HCT116 (cell line): ENCODE measurements at regions not wholly inside any gene's neighbourhood (a gene's known extent, or its start where the extent isn't known, plus 50 kb on each side); places are given as distances from the start of the nearest gene placed in this dataset.

Experiments used
- ATAC-seq: fragments of 200-7000 bp; cut with Tn5 transposase; 2 replicates; pipeline ENCODE4 v1.9.1; 2020; ENCODE audit warnings: mild to moderate bottlenecking, moderate library complexity
- BruUV-seq: library from RNA; stranded (reverse); fragments of 400-500 nt; replicated peaks from 2 replicates; lab custom pipeline; 2021; lab: Mats Ljungman, UMichigan
- CTCF ChIA-PET: fragments of 300-600 bp; sonication (Branson Sonifier 250); formaldehyde crosslinking; loops from one replicate; lab custom pipeline; 2021; ENCODE audit warnings: antibody characterized with exemption; lab: Charles Lee
- POLR2A ChIA-PET: fragments of 300-600, 350-600 bp; sonication (Branson Sonifier 250); formaldehyde crosslinking; loops from one replicate; lab custom pipeline; 2021; ENCODE audit warnings: antibody characterized with exemption; lab: Charles Lee
- RAD21 ChIA-PET, 2 experiments: fragments of 300-600 bp; sonication (Branson Sonifier 250); formaldehyde crosslinking; loops; one replicate each; lab custom pipeline; 2023; ENCODE audit warnings: low total read pairs in 2 of 2; ENCODE audit not compliant: uncharacterized antibody in 2 of 2, unreplicated experiment in 2 of 2, low non-redundant PET in 1 of 2; lab: Charles Lee
- DNase-seq: peaks from one replicate; pipeline ENCODE4 v3.0.0-alpha.2; 2010; ENCODE audit warnings: low read depth, low spot score
- H2AFZ ChIP-seq: fragments of 200-600 bp; shearing (Covaris generic), sonication (generic); 2 replicates; pipeline ENCODE4 v1.6.1; 2017; ENCODE audit warnings: low read depth, mixed run types, mixed read lengths, antibody characterized with exemption, low read length; ENCODE audit not compliant: poor library complexity, severe bottlenecking
- H3K27ac ChIP-seq: 2 replicates; pipeline ENCODE4 v1.5.1; 2012; ENCODE audit warnings: low read depth, low read length
- H3K27me3 ChIP-seq: fragments of 200-600 bp; sonication (generic); 2 replicates; pipeline ENCODE4 v1.6.1; 2016; ENCODE audit warnings: mixed run types, low read length, mixed read lengths; ENCODE audit not compliant: insufficient read depth
- H3K36me3 ChIP-seq, 2 experiments: fragments of 200-500 bp in 1 of 2; fragments of 200-600 bp in 1 of 2; sonication (Bioruptor generic) in 1 of 2; sonication (generic) in 1 of 2; 2 replicates each; pipeline versions ENCODE4 v1.5.1 to v1.6.1; 2014 to 2016; ENCODE audit warnings: low read length in 2 of 2, inconsistent platforms in 1 of 2, mixed read lengths in 1 of 2, mixed run types in 1 of 2; ENCODE audit not compliant: insufficient read depth in 2 of 2, control insufficient read depth in 1 of 2
- H3K4me1 ChIP-seq, 2 experiments: fragments of 200-600 bp in 1 of 2; sonication (generic) in 1 of 2; 2 replicates each; pipeline versions ENCODE4 v1.5.1 to v1.6.1; 2012 to 2017; ENCODE audit warnings: low read length in 2 of 2, inconsistent platforms in 1 of 2, mild to moderate bottlenecking in 1 of 2, mixed read lengths in 1 of 2, mixed run types in 1 of 2, moderate library complexity in 1 of 2; ENCODE audit not compliant: insufficient read depth in 2 of 2, control insufficient read depth in 1 of 2
- H3K4me2 ChIP-seq: fragments of 200-600 bp; sonication (generic); 2 replicates; pipeline ENCODE4 v1.6.1; 2017; ENCODE audit warnings: mixed run types, low read length, mixed read lengths
- H3K4me3 ChIP-seq, 2 experiments: fragments of 200-600 bp in 1 of 2; sonication (generic) in 1 of 2; replicated peaks in 1 of 2; 2 replicates each; pipeline ENCODE4 v1.5.1; 2011 to 2016; ENCODE audit warnings: low read length in 2 of 2, control low read depth in 1 of 2, low read depth in 1 of 2, mild to moderate bottlenecking in 1 of 2, mixed read lengths in 1 of 2, mixed run types in 1 of 2
- H3K79me2 ChIP-seq: fragments of 200-600 bp; sonication (generic); 2 replicates; pipeline ENCODE4 v1.6.1; 2017; ENCODE audit warnings: mild to moderate bottlenecking, mixed run types, low read length, moderate library complexity, mixed read lengths; ENCODE audit not compliant: insufficient read depth
- H3K9ac ChIP-seq: fragments of 200-600 bp; sonication (generic); 2 replicates; pipeline ENCODE4 v1.6.1; 2016; ENCODE audit warnings: low read length, mixed read lengths
- H3K9me2 ChIP-seq: fragments of 200-600 bp; sonication (generic), shearing (Covaris generic); 2 replicates; pipeline ENCODE4 v1.6.1; 2017; ENCODE audit warnings: mixed run types, mild to moderate bottlenecking, moderate library complexity; ENCODE audit not compliant: insufficient read depth
- H3K9me3 ChIP-seq, 2 experiments: fragments of 200-500 bp in 1 of 2; fragments of 200-600 bp in 1 of 2; sonication (Bioruptor generic) in 1 of 2; sonication (generic) in 1 of 2; 2 replicates each; pipeline ENCODE4 v1.6.1; 2014 to 2017; ENCODE audit warnings: low read length in 2 of 2, mixed read lengths in 2 of 2, inconsistent platforms in 1 of 2, low read depth in 1 of 2, mild to moderate bottlenecking in 1 of 2, mixed run types in 1 of 2, moderate library complexity in 1 of 2; ENCODE audit not compliant: control insufficient read depth in 1 of 2, insufficient read depth in 1 of 2
- H4K20me1 ChIP-seq: fragments of 200-600 bp; sonication (generic), shearing (Covaris generic); 2 replicates; pipeline ENCODE4 v1.6.1; 2017; ENCODE audit warnings: mixed run types, mild to moderate bottlenecking, moderate library complexity; ENCODE audit not compliant: insufficient read depth
- ATF3 ChIP-seq: IDR thresholded peaks from 2 replicates; pipeline ENCODE4 v1.6.1; 2012
- CEBPB ChIP-seq: IDR thresholded peaks from 2 replicates; pipeline ENCODE4 v1.6.1; 2012; ENCODE audit warnings: low read depth
- EGR1 ChIP-seq: IDR thresholded peaks from 2 replicates; pipeline ENCODE4 v1.6.1; 2012; ENCODE audit warnings: low read depth
- ELF1 ChIP-seq: IDR thresholded peaks from 2 replicates; pipeline ENCODE4 v1.6.1; 2012; ENCODE audit warnings: low read depth, borderline replicate concordance
- FOSL1 ChIP-seq: IDR thresholded peaks from 2 replicates; pipeline ENCODE4 v1.6.1; 2012; ENCODE audit warnings: low read depth
- JUND ChIP-seq: IDR thresholded peaks from 2 replicates; pipeline ENCODE4 v1.6.1; 2012
- POLR2A ChIP-seq: IDR thresholded peaks from 2 replicates; pipeline ENCODE4 v1.7.0; 2011; ENCODE audit warnings: borderline replicate concordance; ENCODE audit not compliant: insufficient read depth, insufficient read length; ENCODE audit errors: extremely low read depth
- POLR2AphosphoS5 ChIP-seq: IDR thresholded peaks from 2 replicates; pipeline ENCODE4 v1.6.1; 2011; ENCODE audit warnings: mild to moderate bottlenecking, low read depth, low read length, moderate library complexity
- RAD21 ChIP-seq: IDR thresholded peaks from 2 replicates; pipeline ENCODE4 v1.6.1; 2012; ENCODE audit warnings: low read depth, mild to moderate bottlenecking
- REST ChIP-seq: IDR thresholded peaks from 2 replicates; pipeline ENCODE4 v1.6.1; 2012; ENCODE audit warnings: low read depth
- SRF ChIP-seq: IDR thresholded peaks from 2 replicates; pipeline ENCODE4 v1.6.1; 2012; ENCODE audit warnings: low read depth
- TCF7L2 ChIP-seq: IDR thresholded peaks from 2 replicates; pipeline ENCODE4 v1.7.0; 2011; ENCODE audit warnings: borderline replicate concordance, inconsistent platforms; ENCODE audit not compliant: insufficient read depth, insufficient read length; ENCODE audit errors: extremely low read depth
- ZBTB33 ChIP-seq: IDR thresholded peaks from 2 replicates; pipeline ENCODE4 v1.6.1; 2011; ENCODE audit warnings: mild to moderate bottlenecking, low read length, moderate library complexity; ENCODE audit not compliant: insufficient replicate concordance; ENCODE audit errors: extremely low read depth
- ZFX ChIP-seq: fragments of 450-650 bp; IDR thresholded peaks from 2 replicates; pipeline ENCODE4 v1.6.1; 2017
- ZNF274 ChIP-seq: fragments of 200-500 bp; sonication (Bioruptor generic); IDR thresholded peaks from 2 replicates; pipeline ENCODE4 v1.6.1; 2014; ENCODE audit warnings: mild to moderate bottlenecking, low read depth, low read length, inconsistent platforms
- intact Hi-C: fragments of 100-400 bp; cut with micrococcal nuclease; formaldehyde crosslinking; loops from 2 replicates; pipeline ENCODE4 v1.10.0; 2022
- TF ChIP-seq, protein P1 (sequence below), 3 experiments: fragments of 200-600 bp in 1 of 3; sonication (generic) in 1 of 3; IDR thresholded peaks in 2 of 3; conservative IDR thresholded peaks in 1 of 3; 2 replicates each; pipeline ENCODE4 v1.5.1; 2012 to 2017; ENCODE audit warnings: low read depth in 2 of 3, low read length in 2 of 3, antibody characterized with exemption in 1 of 3, borderline replicate concordance in 1 of 3, control low read depth in 1 of 3, mild to moderate bottlenecking in 1 of 3, mixed read lengths in 1 of 3, mixed run types in 1 of 3, moderate library complexity in 1 of 3; ENCODE audit not compliant: insufficient read depth in 1 of 3
- TF ChIP-seq, protein P2 (sequence below): IDR thresholded peaks from 2 replicates; pipeline ENCODE4 v1.6.1; 2012

GRCh38 chr3:83235180-83235814 lies 1473.9 kb upstream of the GBE1 start:
- no TSS peak for BruUV-seq
- DNase-seq, result no peak

More at GRCh38 chr3:83235180-83235814, 1473.9 kb upstream of the GBE1 start:
- H2AFZ ChIP-seq, result no peak overlapping the region
- ChIA-PET RAD21 (no interaction called here), POLR2A (no interaction called here), CTCF (no interaction called here)
- no peaks in the 10 kb centered on the region for H3K4me1 ChIP-seq
- H3K4me3 ChIP-seq, result no peak overlapping the region
- intact Hi-C loops, result no loop called here
- H3K27me3 ChIP-seq, result no peaks in the 10 kb centered on the region
- peaks cover 5 to 11% of the 10 kb centered on the region in 2 experiments; a peak in 2 of 4 replicates for H3K9me3 ChIP-seq
- TF ChIP-seq TCF7L2 (no peak), ELF1 (no peak), JUND (no peak), RAD21 (no peak), ZFX (no peak), ZNF274 (no peak), ZBTB33 (no peak), POLR2A (no peak), EGR1 (no peak), REST (no peak), FOSL1 (no peak), CEBPB (no peak), SRF (no peak), ATF3 (no peak), POLR2AphosphoS5 (no peak)
- TF ChIP-seq, protein P1, sequence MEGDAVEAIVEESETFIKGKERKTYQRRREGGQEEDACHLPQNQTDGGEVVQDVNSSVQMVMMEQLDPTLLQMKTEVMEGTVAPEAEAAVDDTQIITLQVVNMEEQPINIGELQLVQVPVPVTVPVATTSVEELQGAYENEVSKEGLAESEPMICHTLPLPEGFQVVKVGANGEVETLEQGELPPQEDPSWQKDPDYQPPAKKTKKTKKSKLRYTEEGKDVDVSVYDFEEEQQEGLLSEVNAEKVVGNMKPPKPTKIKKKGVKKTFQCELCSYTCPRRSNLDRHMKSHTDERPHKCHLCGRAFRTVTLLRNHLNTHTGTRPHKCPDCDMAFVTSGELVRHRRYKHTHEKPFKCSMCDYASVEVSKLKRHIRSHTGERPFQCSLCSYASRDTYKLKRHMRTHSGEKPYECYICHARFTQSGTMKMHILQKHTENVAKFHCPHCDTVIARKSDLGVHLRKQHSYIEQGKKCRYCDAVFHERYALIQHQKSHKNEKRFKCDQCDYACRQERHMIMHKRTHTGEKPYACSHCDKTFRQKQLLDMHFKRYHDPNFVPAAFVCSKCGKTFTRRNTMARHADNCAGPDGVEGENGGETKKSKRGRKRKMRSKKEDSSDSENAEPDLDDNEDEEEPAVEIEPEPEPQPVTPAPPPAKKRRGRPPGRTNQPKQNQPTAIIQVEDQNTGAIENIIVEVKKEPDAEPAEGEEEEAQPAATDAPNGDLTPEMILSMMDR (IDR thresholded peaks at IDR 0.05 in 2 of 3, conservative IDR thresholded peaks at IDR 0.05 in 1 of 3; ENCODE audit: borderline replicate concordance in 1 of 3, insufficient read depth in 1 of 3, low read depth in 2 of 3, low read length in 2 of 3), result no peak
- TF ChIP-seq, protein P2, sequence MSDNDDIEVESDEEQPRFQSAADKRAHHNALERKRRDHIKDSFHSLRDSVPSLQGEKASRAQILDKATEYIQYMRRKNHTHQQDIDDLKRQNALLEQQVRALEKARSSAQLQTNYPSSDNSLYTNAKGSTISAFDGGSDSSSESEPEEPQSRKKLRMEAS, result no peak
- no peak for ATAC-seq
- H4K20me1 ChIP-seq, result no peaks in the 10 kb centered on the region
- no peak overlapping the region for H3K27ac ChIP-seq
- no peaks in the 10 kb centered on the region for H3K9me2 ChIP-seq
- no peak overlapping the region for H3K4me2 ChIP-seq
- no peak overlapping the region for H3K9ac ChIP-seq
- H3K79me2 ChIP-seq, result no peaks in the 10 kb centered on the region
- no peaks in the 10 kb centered on the region for H3K36me3 ChIP-seq
